Esophagus muscularis mucosa (tissue), 4 donors: ENCODE measurements at regions not wholly inside any gene's neighbourhood (a gene's known extent, or its start where the extent isn't known, plus 50 kb on each side); places are given as distances from the start of the nearest gene placed in this dataset.
"Not testable (repeated sequence)": the region's sequence is repeated elsewhere in the genome, so short reads cannot be mapped to it uniquely, and the experiment has no call there.

ENCODE experiments used
- EP300 ChIP-seq: sonication (generic); formaldehyde crosslinking; IDR thresholded peaks from one replicate; pipeline ENCODE4 v1.6.1; 2017; ENCODE audit warnings: antibody characterized with exemption
- POLR2A ChIP-seq: fragments of 450-650 bp; IDR thresholded peaks from one replicate; pipeline ENCODE4 v1.6.1; 2017; ENCODE audit warnings: antibody characterized with exemption, moderate library complexity, mild to moderate bottlenecking, low read depth
- POLR2AphosphoS5 ChIP-seq, 2 donors: sonication (generic); formaldehyde crosslinking; IDR thresholded peaks; one replicate each; pipeline ENCODE4 v1.6.1; 2017; ENCODE audit warnings: antibody characterized with exemption in 2 of 2
- TF ChIP-seq, protein P1 (sequence below), 3 experiments: fragments of 200-600 bp in 2 of 3; fragments of 450-650 bp in 1 of 3; sonication (generic) in 2 of 3; IDR thresholded peaks; one replicate each; pipeline ENCODE4 v1.5.1; 2017 to 2019; ENCODE audit warnings: antibody characterized with exemption in 3 of 3, mild to moderate bottlenecking in 2 of 3, moderate library complexity in 1 of 3

DNA sequence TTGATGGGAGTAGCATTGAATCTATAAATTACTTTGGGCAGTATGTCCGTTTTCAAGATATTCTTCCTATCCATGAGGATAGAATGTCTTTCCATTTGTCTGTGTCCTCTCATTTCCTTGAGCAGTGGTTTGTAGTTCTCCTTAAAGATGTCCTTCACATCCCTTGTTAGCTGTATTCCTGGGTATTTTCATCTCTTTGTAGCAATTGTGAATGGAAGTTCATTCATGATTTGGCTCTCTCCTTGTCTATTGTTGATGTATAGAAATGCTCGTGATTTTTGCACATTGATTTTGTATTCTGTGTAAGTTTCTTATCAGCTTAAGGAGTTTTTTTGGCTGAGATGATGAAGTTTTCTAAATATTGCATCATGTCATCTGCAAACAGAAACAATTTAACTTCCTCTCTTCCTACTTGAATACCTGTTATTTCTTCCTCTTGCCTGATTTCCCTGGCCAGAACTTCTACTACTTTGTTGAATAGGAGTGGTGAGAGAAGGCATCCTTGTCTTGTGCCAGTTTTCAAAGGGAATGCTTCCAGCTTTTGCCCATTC lies 741.0 kb downstream of the TMTC2 start:
- TF ChIP-seq, protein P1, sequence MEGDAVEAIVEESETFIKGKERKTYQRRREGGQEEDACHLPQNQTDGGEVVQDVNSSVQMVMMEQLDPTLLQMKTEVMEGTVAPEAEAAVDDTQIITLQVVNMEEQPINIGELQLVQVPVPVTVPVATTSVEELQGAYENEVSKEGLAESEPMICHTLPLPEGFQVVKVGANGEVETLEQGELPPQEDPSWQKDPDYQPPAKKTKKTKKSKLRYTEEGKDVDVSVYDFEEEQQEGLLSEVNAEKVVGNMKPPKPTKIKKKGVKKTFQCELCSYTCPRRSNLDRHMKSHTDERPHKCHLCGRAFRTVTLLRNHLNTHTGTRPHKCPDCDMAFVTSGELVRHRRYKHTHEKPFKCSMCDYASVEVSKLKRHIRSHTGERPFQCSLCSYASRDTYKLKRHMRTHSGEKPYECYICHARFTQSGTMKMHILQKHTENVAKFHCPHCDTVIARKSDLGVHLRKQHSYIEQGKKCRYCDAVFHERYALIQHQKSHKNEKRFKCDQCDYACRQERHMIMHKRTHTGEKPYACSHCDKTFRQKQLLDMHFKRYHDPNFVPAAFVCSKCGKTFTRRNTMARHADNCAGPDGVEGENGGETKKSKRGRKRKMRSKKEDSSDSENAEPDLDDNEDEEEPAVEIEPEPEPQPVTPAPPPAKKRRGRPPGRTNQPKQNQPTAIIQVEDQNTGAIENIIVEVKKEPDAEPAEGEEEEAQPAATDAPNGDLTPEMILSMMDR (IDR thresholded peaks at IDR 0.05) = not testable (repeated sequence)
- TF ChIP-seq POLR2A; POLR2AphosphoS5 (IDR thresholded peaks at IDR 0.05); EP300: not testable (repeated sequence)
